GM19397 (cell line): ENCODE measurements at regions not wholly inside any gene's neighbourhood (a gene's known extent, or its start where the extent isn't known, plus 50 kb on each side); places are given as distances from the start of the nearest gene placed in this dataset.
"Not testable (repeated sequence)": the region's sequence is repeated elsewhere in the genome, so short reads cannot be mapped to it uniquely, and the experiment has no call there.

Source experiments
- ATAC-seq: cut with Tn5 transposase; IDR thresholded peaks from one replicate; pipeline ENCODE4 v1.9.1; 2021; ENCODE audit warnings: mild to moderate bottlenecking, moderate library complexity; ENCODE audit not compliant: unreplicated experiment

GRCh38 chr3:174336784-174337183 lies 522.4 kb upstream of the NAALADL2 start:
- ATAC-seq, result no peak

GRCh38 chr3:174337227-174337626 lies 521.9 kb upstream of the NAALADL2 start:
- no peak for ATAC-seq

GRCh38 chr3:174340624-174341587 lies 518.2 kb upstream of the NAALADL2 start:
- no peak for ATAC-seq

GRCh38 chr3:174342171-174342570 lies 517.0 kb upstream of the NAALADL2 start:
- ATAC-seq, result no peak

GRCh38 chr3:174342941-174343501 lies 516.1 kb upstream of the NAALADL2 start:
- no peak for ATAC-seq

- ATAC-seq, result no peak
Measured at GRCh38 chr3:174346141-174346540, 513.0 kb upstream of the NAALADL2 start.

- no peak for ATAC-seq
Measured at GRCh38 chr3:174346571-174346970, 512.6 kb upstream of the NAALADL2 start.

- no peak for ATAC-seq
Measured at GRCh38 chr3:174347474-174348138, 511.5 kb upstream of the NAALADL2 start.

- ATAC-seq, result no peak
Measured at GRCh38 chr3:174352227-174352626, 506.9 kb upstream of the NAALADL2 start.

- ATAC-seq, result no peak
Measured at GRCh38 chr3:174355505-174355904, 503.6 kb upstream of the NAALADL2 start.

GRCh38 chr3:174356596-174356995 lies 502.5 kb upstream of the NAALADL2 start:
- ATAC-seq, result no peak

GRCh38 chr3:174358252-174358651 lies 500.9 kb upstream of the NAALADL2 start:
- ATAC-seq, result no peak

GRCh38 chr3:174362556-174362955 lies 496.6 kb upstream of the NAALADL2 start:
- ATAC-seq, result no peak

GRCh38 chr3:174363256-174363655 lies 495.9 kb upstream of the NAALADL2 start:
- no peak for ATAC-seq

GRCh38 chr3:174365796-174366195 lies 493.3 kb upstream of the NAALADL2 start:
- no peak for ATAC-seq

GRCh38 chr3:174366904-174367303 lies 492.2 kb upstream of the NAALADL2 start:
- ATAC-seq, result not testable (repeated sequence)

- no peak for ATAC-seq
Measured at GRCh38 chr3:174376346-174376745, 482.8 kb upstream of the NAALADL2 start.

- ATAC-seq, result no peak
Measured at GRCh38 chr3:174377096-174377495, 482.0 kb upstream of the NAALADL2 start.

- ATAC-seq, result no peak
Measured at GRCh38 chr3:174377684-174378083, 481.4 kb upstream of the NAALADL2 start.

GRCh38 chr3:174382878-174383277 lies 476.3 kb upstream of the NAALADL2 start:
- ATAC-seq, result no peak

- ATAC-seq, result no peak
Measured at GRCh38 chr3:174387736-174388135, 471.4 kb upstream of the NAALADL2 start.

- ATAC-seq, result no peak
Measured at GRCh38 chr3:174397848-174398247, 461.3 kb upstream of the NAALADL2 start.
